Osteocyte (in vitro differentiated cells): ENCODE measurements at regions not wholly inside any gene's neighbourhood (a gene's known extent, or its start where the extent isn't known, plus 50 kb on each side); places are given as distances from the start of the nearest gene placed in this dataset.
"Not testable (repeated sequence)": the region's sequence is repeated elsewhere in the genome, so short reads cannot be mapped to it uniquely, and the experiment has no call there.

Source experiments
- DNase-seq: peaks from one replicate; pipeline ENCODE4 v3.0.0; 2021; ENCODE audit warnings: mixed read lengths; ENCODE audit not compliant: unreplicated experiment; ENCODE audit errors: extremely low spot score
- H3K27ac Mint-ChIP-seq: one replicate; pipeline ENCODE4 v1.8.0; 2021; ENCODE audit warnings: mild to moderate bottlenecking, mixed read lengths; ENCODE audit not compliant: unreplicated experiment
- H3K27me3 Mint-ChIP-seq: one replicate; pipeline ENCODE4 v1.8.0; 2021; ENCODE audit warnings: mixed read lengths; ENCODE audit not compliant: unreplicated experiment
- H3K36me3 Mint-ChIP-seq: one replicate; pipeline ENCODE4 v1.8.0; 2021; ENCODE audit warnings: mixed read lengths; ENCODE audit not compliant: unreplicated experiment
- H3K4me1 Mint-ChIP-seq: one replicate; pipeline ENCODE4 v1.8.0; 2021; ENCODE audit warnings: mixed read lengths; ENCODE audit not compliant: unreplicated experiment
- H3K4me3 Mint-ChIP-seq: one replicate; pipeline ENCODE4 v1.8.0; 2021; ENCODE audit warnings: mild to moderate bottlenecking, moderate library complexity, mixed read lengths; ENCODE audit not compliant: unreplicated experiment
- H3K9me3 Mint-ChIP-seq: one replicate; pipeline ENCODE4 v1.8.0; 2021; ENCODE audit warnings: mixed read lengths; ENCODE audit not compliant: unreplicated experiment
- TF ChIP-seq, protein P1 (sequence below): fragments of 200-600 bp; sonication (generic); IDR thresholded peaks from 2 replicates; pipeline ENCODE4 v1.5.0; 2021; ENCODE audit warnings: antibody characterized with exemption, mild to moderate bottlenecking, moderate library complexity

DNA sequence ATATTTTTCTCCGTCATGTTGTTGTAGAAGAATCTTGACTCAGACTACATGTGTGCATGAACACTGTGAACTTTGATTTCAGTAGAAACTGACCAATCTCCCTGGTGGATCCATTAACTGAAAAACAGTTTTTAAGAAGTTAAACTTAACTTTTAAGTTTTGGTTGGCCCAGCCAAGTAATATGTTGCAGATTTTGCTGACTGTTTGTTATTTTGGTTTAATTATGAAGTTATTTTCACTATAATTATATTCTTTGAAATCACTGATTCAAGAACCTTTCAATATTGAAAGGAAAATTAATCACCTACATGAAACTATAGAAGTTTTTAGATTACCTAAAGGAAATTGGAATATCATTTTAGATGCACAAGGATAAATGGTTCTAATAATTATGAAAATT lies 373.6 kb upstream of the COX7C start:
- H3K36me3 Mint-ChIP-seq: no peaks in the 10 kb centered on the region
- no peak overlapping the region for H3K27ac Mint-ChIP-seq

DNA sequence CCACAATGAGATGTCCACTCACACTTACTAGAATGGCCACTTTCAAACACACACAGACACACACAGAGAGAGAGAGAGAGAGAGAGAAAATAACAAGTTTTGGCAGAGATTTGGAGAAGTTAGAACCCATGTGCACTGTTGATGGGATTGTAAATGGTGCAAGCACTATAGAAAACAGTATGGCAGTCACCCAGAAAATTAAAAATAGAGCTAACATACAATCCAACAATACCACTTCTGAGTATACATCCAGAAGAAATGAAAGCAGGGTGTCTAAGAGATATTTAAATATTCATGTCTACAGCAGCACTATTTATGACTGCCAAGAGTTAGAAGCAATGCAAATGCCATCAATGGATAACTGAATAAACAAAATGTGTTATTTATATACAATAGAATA lies 359.9 kb upstream of the COX7C start:
- Mint-ChIP-seq H3K4me3 (no peak overlapping the region), H3K36me3 (no peaks in the 10 kb centered on the region), H3K9me3 (no peaks in the 10 kb centered on the region), H3K27me3 (no peaks in the 10 kb centered on the region), H3K4me1 (peaks cover 4% of the 10 kb centered on the region), H3K27ac (no peak overlapping the region)
- TF ChIP-seq, protein P1, sequence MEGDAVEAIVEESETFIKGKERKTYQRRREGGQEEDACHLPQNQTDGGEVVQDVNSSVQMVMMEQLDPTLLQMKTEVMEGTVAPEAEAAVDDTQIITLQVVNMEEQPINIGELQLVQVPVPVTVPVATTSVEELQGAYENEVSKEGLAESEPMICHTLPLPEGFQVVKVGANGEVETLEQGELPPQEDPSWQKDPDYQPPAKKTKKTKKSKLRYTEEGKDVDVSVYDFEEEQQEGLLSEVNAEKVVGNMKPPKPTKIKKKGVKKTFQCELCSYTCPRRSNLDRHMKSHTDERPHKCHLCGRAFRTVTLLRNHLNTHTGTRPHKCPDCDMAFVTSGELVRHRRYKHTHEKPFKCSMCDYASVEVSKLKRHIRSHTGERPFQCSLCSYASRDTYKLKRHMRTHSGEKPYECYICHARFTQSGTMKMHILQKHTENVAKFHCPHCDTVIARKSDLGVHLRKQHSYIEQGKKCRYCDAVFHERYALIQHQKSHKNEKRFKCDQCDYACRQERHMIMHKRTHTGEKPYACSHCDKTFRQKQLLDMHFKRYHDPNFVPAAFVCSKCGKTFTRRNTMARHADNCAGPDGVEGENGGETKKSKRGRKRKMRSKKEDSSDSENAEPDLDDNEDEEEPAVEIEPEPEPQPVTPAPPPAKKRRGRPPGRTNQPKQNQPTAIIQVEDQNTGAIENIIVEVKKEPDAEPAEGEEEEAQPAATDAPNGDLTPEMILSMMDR: no peak
- no peak for DNase-seq

More for the DNA sequence above, 373.6 kb upstream of the COX7C start:
- H3K4me1 Mint-ChIP-seq: no peaks in the 10 kb centered on the region
- DNase-seq: no peak
- H3K4me3 Mint-ChIP-seq: no peak overlapping the region
- TF ChIP-seq, protein P1: no peak
- peaks cover 2% of the 10 kb centered on the region for H3K9me3 Mint-ChIP-seq
- no peaks in the 10 kb centered on the region for H3K27me3 Mint-ChIP-seq

DNA sequence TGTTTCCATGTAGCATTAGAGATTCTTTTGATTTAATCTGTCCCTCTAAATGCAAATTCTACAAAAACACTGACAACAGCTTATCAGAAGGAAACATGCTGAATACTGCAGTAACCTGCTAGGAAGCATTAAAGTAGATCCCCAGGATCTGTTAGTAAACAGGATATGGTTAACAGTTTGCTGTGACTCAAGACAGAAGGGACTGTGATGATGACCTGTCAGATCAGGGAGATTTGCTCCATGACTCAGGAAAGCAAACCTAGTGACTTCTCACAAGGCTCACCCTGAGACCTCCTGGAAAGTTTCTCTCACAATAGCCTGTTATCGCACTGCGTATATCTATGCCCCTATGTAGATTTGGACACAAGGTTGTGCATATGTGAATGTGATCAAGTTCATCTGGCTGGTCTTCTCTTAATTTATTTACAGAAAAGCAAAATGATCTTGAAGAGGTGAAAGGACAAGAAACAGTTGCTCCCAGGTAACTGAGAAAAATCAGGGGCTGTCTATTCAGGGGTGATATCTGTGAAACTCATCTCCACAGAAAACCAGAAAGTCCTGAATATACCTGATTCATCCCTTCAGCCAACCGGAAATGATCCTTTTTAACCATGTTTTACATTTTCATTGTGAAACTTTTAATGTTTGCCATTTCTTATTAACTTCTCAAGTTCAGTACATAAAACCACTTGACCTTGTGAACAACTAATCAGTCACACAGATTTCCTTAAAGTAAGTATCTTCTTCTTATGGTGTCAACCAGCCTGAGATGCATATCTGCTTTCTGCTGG lies 333.1 kb upstream of the COX7C start:
- DNase-seq, H3K4me3 Mint-ChIP-seq, H3K4me1 Mint-ChIP-seq, H3K36me3 Mint-ChIP-seq, H3K9me3 Mint-ChIP-seq, H3K27ac Mint-ChIP-seq, H3K27me3 Mint-ChIP-seq: not testable (repeated sequence)

DNA sequence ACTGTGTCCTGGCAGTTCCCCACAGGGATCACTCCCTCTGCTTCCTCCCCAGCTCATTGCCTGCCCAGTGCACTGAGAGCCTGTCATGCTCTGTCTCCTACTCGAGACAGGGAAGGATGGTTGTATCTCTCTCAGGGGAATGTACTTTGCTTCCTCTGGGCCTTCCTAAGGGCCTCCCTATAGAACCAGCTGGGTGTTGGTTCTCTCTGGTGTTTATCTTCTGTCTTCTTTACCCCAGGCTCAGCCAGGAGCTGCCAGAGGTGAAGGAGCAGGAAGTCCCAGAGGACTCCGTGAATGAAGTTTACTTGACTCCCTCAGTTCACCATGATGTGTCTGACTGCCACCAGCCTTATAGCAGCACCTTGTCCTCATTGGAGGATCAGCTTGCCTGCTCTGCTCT lies 330.3 kb upstream of the COX7C start:
- H3K27me3 Mint-ChIP-seq, H3K4me3 Mint-ChIP-seq, H3K9me3 Mint-ChIP-seq, DNase-seq, H3K27ac Mint-ChIP-seq, H3K36me3 Mint-ChIP-seq, H3K4me1 Mint-ChIP-seq: not testable (repeated sequence)

DNA sequence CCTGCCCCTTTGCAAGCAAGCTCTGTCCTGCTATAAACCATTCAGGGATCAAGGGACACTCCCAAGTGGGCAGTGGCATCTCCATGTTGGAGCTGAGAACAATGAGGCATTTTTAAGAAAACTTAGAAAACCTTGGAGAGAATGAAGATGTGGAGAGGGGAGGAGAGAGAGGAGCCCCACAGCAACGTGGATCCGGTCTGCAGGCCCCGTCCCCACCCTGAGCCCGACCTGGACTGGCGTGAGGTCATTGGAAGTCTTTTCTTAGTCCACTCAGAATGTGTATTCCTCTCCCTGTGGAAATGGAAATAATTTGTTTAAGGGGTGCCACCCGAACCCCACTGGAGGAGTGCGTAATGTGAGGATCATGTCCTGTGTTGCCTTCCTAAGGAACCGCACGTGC lies 328.0 kb upstream of the COX7C start:
- H3K27ac Mint-ChIP-seq, H3K4me1 Mint-ChIP-seq, H3K4me3 Mint-ChIP-seq, H3K36me3 Mint-ChIP-seq, DNase-seq, H3K9me3 Mint-ChIP-seq, H3K27me3 Mint-ChIP-seq: not testable (repeated sequence)

DNA sequence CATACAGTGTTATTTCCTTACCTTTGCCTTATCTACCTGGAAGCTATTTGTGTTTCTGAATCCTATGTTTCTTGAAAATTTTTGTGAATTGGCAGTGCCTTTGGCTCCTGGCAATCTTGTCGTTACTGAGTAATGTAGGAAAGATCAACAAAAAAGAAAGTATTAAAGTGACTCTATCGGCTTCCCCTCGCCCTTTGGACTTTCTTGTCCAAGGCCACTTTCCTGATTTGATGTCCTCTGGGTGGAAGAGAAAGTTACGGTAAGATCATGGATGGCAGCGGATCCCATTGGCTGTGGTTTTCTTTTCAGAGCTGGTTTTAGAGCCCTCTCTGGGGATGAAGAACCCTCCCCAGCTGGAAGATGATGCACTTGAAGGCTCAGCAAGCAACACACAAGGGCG lies 324.9 kb upstream of the COX7C start:
- H3K9me3 Mint-ChIP-seq, DNase-seq, H3K27me3 Mint-ChIP-seq, H3K36me3 Mint-ChIP-seq, H3K4me1 Mint-ChIP-seq, H3K4me3 Mint-ChIP-seq, H3K27ac Mint-ChIP-seq: not testable (repeated sequence)

DNA sequence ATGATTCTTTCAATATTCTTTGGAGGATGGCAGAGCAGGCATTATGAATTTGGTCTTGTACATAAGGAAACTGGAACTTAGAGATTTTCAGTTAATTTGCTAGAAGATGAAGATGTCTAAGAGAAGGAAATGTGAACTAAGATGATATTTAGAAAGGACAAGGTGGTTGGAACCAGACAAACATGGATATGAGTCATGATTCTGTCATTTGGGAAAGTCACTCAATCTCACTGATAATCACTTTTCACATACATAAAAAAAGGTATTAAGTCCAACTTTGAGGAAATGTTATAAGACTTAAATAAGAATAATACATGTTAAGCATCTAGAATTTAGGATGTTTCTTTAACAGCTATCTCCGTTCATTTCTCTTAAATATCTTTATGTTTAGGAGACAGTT lies 315.1 kb upstream of the COX7C start:
- H3K4me1 Mint-ChIP-seq, H3K27me3 Mint-ChIP-seq, H3K9me3 Mint-ChIP-seq, H3K4me3 Mint-ChIP-seq, DNase-seq, H3K27ac Mint-ChIP-seq, H3K36me3 Mint-ChIP-seq: not testable (repeated sequence)
